A549 (cell line): ENCODE measurements at regions not wholly inside any gene's neighbourhood (a gene's known extent, or its start where the extent isn't known, plus 50 kb on each side); places are given as distances from the start of the nearest gene placed in this dataset.

ENCODE experiments used
- ATAC-seq, 2 experiments: fragments of 200-7000 bp in 1 of 2; fragments of >200 bp in 1 of 2; cut with Nextera tagmentation in 1 of 2; cut with Tn5 transposase in 1 of 2; 3 replicates each; pipeline versions ENCODE4 v1.8.0 to v1.9.1; 2018 to 2020; ENCODE audit warnings: mild to moderate bottlenecking in 1 of 2, moderate library complexity in 1 of 2
- CTCF ChIA-PET: fragments of 300-600 bp; sonication (Branson Sonifier 250); formaldehyde crosslinking; extraction: SDS; loops from one replicate; lab custom pipeline; 2021; ENCODE audit warnings: antibody characterized with exemption, inconsistent platforms; lab: Yijun Ruan, JAX
- POLR2A ChIA-PET: fragments of 350-600 bp; formaldehyde crosslinking; extraction: SDS; loops from one replicate; lab custom pipeline; 2021; ENCODE audit warnings: antibody characterized with exemption, inconsistent platforms; lab: Yijun Ruan, JAX
- DNase-seq, 2 experiments: peaks; one replicate each; pipeline versions ENCODE4 v3.0.0 to v3.0.0-alpha.2; 2011 to 2016; ENCODE audit warnings: low read depth in 1 of 2, low spot score in 1 of 2
- FAIRE-seq: peaks from 2 replicates; lab custom pipeline; 2011; peaks lifted over from hg19 to GRCh38; lab: Jason Lieb, UNC
- H3K27ac ChIP-seq, 2 experiments: fragments of >200 bp; sonication (Bioruptor Twin); formaldehyde crosslinking; 3 replicates each; pipeline ENCODE4 v1.5.1; 2016 to 2017
- H3K4me1 ChIP-seq: fragments of >200 bp; sonication (Bioruptor Twin); formaldehyde crosslinking; 3 replicates; pipeline ENCODE4 v1.6.1; 2016
- H3K4me2 ChIP-seq: fragments of >200 bp; sonication (Bioruptor Twin); formaldehyde crosslinking; 3 replicates; pipeline ENCODE4 v1.6.1; 2016
- H3K4me3 ChIP-seq: fragments of >200 bp; sonication (Bioruptor Twin); formaldehyde crosslinking; 3 replicates; pipeline ENCODE4 v1.5.1; 2016
- H3K9me3 ChIP-seq: fragments of >200 bp; sonication (Bioruptor Twin); formaldehyde crosslinking; 3 replicates; pipeline ENCODE4 v1.6.1; 2016
- CBX8 ChIP-seq: fragments of 200-600 bp; sonication (generic); IDR thresholded peaks from 2 replicates; pipeline ENCODE4 v1.6.1; 2016
- CHD2 ChIP-seq: fragments of 150-350 bp; IDR thresholded peaks from 2 replicates; pipeline ENCODE4 v1.6.1; 2014; ENCODE audit warnings: low read length; ENCODE audit not compliant: partially characterized antibody
- CHD4 ChIP-seq: fragments of 200-600 bp; sonication (generic); IDR thresholded peaks from 2 replicates; pipeline ENCODE4 v1.6.1; 2016; ENCODE audit warnings: antibody characterized with exemption, mild to moderate bottlenecking, borderline replicate concordance
- CTCF ChIP-seq: fragments of >200 bp; sonication (Bioruptor Twin); formaldehyde crosslinking; IDR thresholded peaks from 3 replicates; pipeline ENCODE4 v1.5.1; 2016
- EHMT2 ChIP-seq: fragments of 200-600 bp; sonication (generic); IDR thresholded peaks from 2 replicates; pipeline ENCODE4 v1.6.1; 2016; ENCODE audit warnings: antibody characterized with exemption, low read depth, mild to moderate bottlenecking, moderate library complexity
- EP300 ChIP-seq, 2 experiments: fragments of >200 bp; sonication (Bioruptor Twin); formaldehyde crosslinking; IDR thresholded peaks; 2 replicates in 1 of 2; 3 replicates in 1 of 2; pipeline ENCODE4 v1.6.1; 2016 to 2017
- ESRRA ChIP-seq: fragments of 150-350 bp; IDR thresholded peaks from 2 replicates; pipeline ENCODE4 v1.6.1; 2014; ENCODE audit warnings: mild to moderate bottlenecking, low read length, borderline replicate concordance
- GATA3 ChIP-seq: IDR thresholded peaks from 2 replicates; pipeline ENCODE4 v1.6.1; 2012; ENCODE audit warnings: borderline replicate concordance
- HEYL ChIP-seq: fragments of 250-450 bp; sonication (Bioruptor Pico); IDR thresholded peaks from 2 replicates; pipeline ENCODE4 v1.8.0; 2021; ENCODE audit warnings: mild to moderate bottlenecking, moderate library complexity
- HOXB13 ChIP-seq: fragments of 250-450 bp; sonication (Bioruptor Pico); IDR thresholded peaks from 2 replicates; pipeline ENCODE4 v1.5.0; 2020; ENCODE audit warnings: low read depth, mild to moderate bottlenecking, moderate library complexity
- JUNB ChIP-seq: fragments of >200 bp; sonication (Bioruptor Twin); formaldehyde crosslinking; IDR thresholded peaks from 2 replicates; pipeline ENCODE4 v1.6.1; 2016
- KDM1A ChIP-seq: fragments of 200-600 bp; sonication (generic); IDR thresholded peaks from 2 replicates; pipeline ENCODE4 v1.6.1; 2016; ENCODE audit warnings: low read depth, mild to moderate bottlenecking
- MAFK ChIP-seq: fragments of 450-650 bp; IDR thresholded peaks from 2 replicates; pipeline ENCODE4 v1.6.1; 2014; ENCODE audit not compliant: partially characterized antibody
- MAZ ChIP-seq: fragments of 150-350 bp; IDR thresholded peaks from 2 replicates; pipeline ENCODE4 v1.6.1; 2014; ENCODE audit warnings: antibody characterized with exemption, low read depth, low read length, borderline replicate concordance
- POLR2A ChIP-seq: IDR thresholded peaks from 2 replicates; pipeline ENCODE4 v1.6.1; 2012; ENCODE audit warnings: mild to moderate bottlenecking, low read length
- RAD21 ChIP-seq, 2 experiments: fragments of >200 bp in 1 of 2; sonication (Bioruptor Twin) in 1 of 2; formaldehyde crosslinking in 1 of 2; IDR thresholded peaks in 1 of 2; conservative IDR thresholded peaks in 1 of 2; 2 replicates in 1 of 2; 3 replicates in 1 of 2; pipeline ENCODE4 v1.6.1; 2012 to 2018; ENCODE audit warnings: inconsistent platforms in 1 of 2
- RARB ChIP-seq: fragments of 250-450 bp; sonication (Bioruptor Pico); IDR thresholded peaks from 2 replicates; pipeline ENCODE4 v1.8.0; 2021; ENCODE audit warnings: mild to moderate bottlenecking, moderate library complexity
- RCOR1 ChIP-seq: fragments of 150-350 bp; IDR thresholded peaks from 2 replicates; pipeline ENCODE4 v1.6.1; 2014; ENCODE audit warnings: antibody characterized with exemption, low read length, low read depth
- RFX5 ChIP-seq: fragments of 450-650 bp; IDR thresholded peaks from 2 replicates; pipeline ENCODE4 v1.7.1; 2014; ENCODE audit warnings: antibody characterized with exemption, mild to moderate bottlenecking, moderate library complexity
- ZFP36 ChIP-seq: fragments of 450-650 bp; IDR thresholded peaks from 2 replicates; pipeline ENCODE4 v1.6.1; 2014; ENCODE audit warnings: borderline replicate concordance; ENCODE audit not compliant: partially characterized antibody
- WGBS: methylation state at CpG from one replicate; pipeline ENCODE4 v1.1.6; 2017; ENCODE audit errors: missing lambda C conversion rate; 5-methylcytosine and 5-hydroxymethylcytosine counted together
- TF ChIP-seq, protein P1 (sequence below): fragments of >200 bp; sonication (Bioruptor Twin); formaldehyde crosslinking; IDR thresholded peaks from 3 replicates; pipeline ENCODE4 v1.6.1; 2016

DNA sequence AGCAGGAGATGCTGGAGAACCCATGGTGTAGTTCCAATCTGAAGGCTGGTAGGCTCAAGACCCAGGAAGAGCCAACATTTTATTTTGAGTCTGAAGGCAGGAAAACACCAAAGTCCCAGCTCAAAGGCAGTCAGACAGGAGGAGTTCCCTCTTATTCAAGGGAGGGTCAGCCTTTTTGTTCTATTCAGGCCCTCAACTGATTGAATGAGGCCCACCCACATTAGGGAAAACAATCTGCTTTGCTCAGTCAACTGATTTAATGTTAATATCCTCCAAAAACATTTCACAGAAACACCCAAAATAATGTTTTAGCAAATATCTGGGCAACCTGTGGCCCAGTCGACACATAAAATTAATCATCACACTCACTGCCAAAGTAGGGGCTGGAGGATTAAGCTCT lies 130.8 kb downstream of the LMNTD1 start:
- CTCF ChIA-PET: interaction anchor here (0.8 to 5.1 kb wide), 2 partner anchors 13 to 540 kb away, joined by 3 to 39 read pairs; no protein-coding TSS in a partner anchor
- Histone ChIP-seq H3K4me2 (no peak overlapping the region), H3K4me3 (no peak overlapping the region), H3K27ac (no peak overlapping the region), H3K9me3 (no peaks in the 10 kb centered on the region), H3K4me1 (peaks cover 1% of the 10 kb centered on the region; the same call in 2 of the 3 replicates)
- no peak for FAIRE-seq
- 38% methylated on average over 1 of the region's 1 CpG for WGBS
- POLR2A ChIA-PET: no interaction called here
- ATAC-seq: no peak
- no peak for DNase-seq
- TF ChIP-seq RFX5 (no peak), HOXB13 (CRISPR knock-in tag) (no peak), JUNB (no peak), HEYL (CRISPR knock-in tag) (no peak)
- TF ChIP-seq, protein P1, sequence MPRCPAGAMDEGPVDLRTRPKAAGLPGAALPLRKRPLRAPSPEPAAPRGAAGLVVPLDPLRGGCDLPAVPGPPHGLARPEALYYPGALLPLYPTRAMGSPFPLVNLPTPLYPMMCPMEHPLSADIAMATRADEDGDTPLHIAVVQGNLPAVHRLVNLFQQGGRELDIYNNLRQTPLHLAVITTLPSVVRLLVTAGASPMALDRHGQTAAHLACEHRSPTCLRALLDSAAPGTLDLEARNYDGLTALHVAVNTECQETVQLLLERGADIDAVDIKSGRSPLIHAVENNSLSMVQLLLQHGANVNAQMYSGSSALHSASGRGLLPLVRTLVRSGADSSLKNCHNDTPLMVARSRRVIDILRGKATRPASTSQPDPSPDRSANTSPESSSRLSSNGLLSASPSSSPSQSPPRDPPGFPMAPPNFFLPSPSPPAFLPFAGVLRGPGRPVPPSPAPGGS: no peak

DNA sequence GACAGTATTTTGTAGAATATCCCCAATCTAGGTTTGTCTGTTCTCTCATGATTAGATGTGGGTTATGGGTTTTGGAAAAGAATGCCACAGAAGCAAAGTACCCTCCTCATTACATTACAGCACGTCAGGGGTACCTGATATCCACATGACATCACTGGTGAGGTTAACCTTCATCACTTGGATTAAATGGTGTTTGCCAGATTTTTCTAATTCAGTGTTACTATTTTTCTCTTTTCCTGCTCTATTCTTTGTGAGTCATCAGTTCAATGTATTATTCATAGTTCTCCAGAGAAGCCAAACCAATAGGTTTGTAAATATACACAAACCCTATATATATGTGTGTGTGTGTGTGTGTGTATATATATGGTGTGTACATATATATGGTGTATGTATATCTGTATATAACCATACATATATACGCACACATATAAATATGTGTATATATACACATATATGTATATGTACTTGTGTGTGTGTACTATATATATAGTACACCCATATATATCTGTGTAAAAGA lies 131.4 kb downstream of the LMNTD1 start:
- Histone ChIP-seq H3K27ac (no peak overlapping the region), H3K4me3 (no peak overlapping the region), H3K9me3 (no peaks in the 10 kb centered on the region), H3K4me2 (no peak overlapping the region), H3K4me1 (no peaks in the 10 kb centered on the region)
- CTCF ChIA-PET: interaction anchor here (0.8 kb wide), 1 partner anchor 540 kb away, joined by 3 read pairs; no protein-coding TSS in a partner anchor
- POLR2A ChIA-PET: no interaction called here
- ATAC-seq (no peak), FAIRE-seq (no peak), DNase-seq (no peak)
- TF ChIP-seq MAZ (no peak), CHD2 (no peak), EHMT2 (no peak), ZFP36 (no peak), RAD21 (conservative IDR thresholded peaks at IDR 0.05 in 1 of 2, IDR thresholded peaks at IDR 0.05 in 1 of 2) (no peak), KDM1A (no peak), GATA3 (no peak), POLR2A (no peak), JUNB (no peak)
- TF ChIP-seq, protein P1: no peak
- 71% methylated on average over 2 of the region's 2 CpGs for WGBS

GRCh38 chr12:25420116-25420515 lies 133.0 kb downstream of the LMNTD1 start:
- FAIRE-seq (no peak), DNase-seq (no peak), ATAC-seq (no peak)
- no peak overlapping the region for H3K4me2 ChIP-seq
- no peak for TF ChIP-seq RFX5
- CTCF ChIA-PET: interaction anchor here (1.9 kb wide), 1 partner anchor 16 kb away, joined by 4 read pairs; no protein-coding TSS in a partner anchor
- H3K9me3 ChIP-seq: no peaks in the 10 kb centered on the region
- no peak overlapping the region for H3K27ac ChIP-seq
- 60% methylated on average over 4 of the region's 4 CpGs for WGBS
- no peak overlapping the region for H3K4me3 ChIP-seq
- POLR2A ChIA-PET: no interaction called here
- no peaks in the 10 kb centered on the region for H3K4me1 ChIP-seq

DNA sequence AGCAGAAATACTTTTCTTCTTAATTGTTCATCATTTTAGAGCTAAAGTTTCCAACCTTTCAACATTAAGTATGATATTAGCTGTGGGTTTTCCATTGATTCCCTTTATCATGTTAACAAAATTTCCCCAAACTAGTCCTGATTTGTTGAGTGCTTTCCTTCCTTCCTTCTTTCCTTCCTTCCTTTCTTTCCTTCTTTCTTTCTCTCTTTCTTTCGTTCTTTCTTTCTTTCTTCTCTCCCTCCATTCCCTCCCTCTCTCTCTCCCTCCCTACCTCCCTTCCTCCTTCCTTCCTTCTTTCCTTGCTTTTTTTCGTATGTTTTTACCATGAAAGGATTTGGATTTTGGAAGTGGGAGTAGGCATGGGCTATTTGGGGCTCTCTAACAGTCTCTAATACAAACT lies 133.5 kb downstream of the LMNTD1 start:
- TF ChIP-seq ZFP36 (no peak), RARB (CRISPR knock-in tag) (no peak), EP300 (IDR thresholded peaks at IDR 0.05) (no peak), GATA3 (no peak), CTCF (no peak), MAFK (no peak), RCOR1 (no peak), CBX8 (no peak), CHD4 (no peak), ESRRA (no peak)
- DNase-seq: no peak
- peak; percentile 28 for FAIRE-seq
- ChIA-PET CTCF (interaction anchor here (1.9 kb wide), 1 partner anchor 17 kb away, joined by 4 read pairs; no protein-coding TSS in a partner anchor), POLR2A (no interaction called here)
- no peak overlapping the region for H3K4me2 ChIP-seq
- no peaks in the 10 kb centered on the region for H3K4me1 ChIP-seq
- H3K27ac ChIP-seq: no peak overlapping the region
- no peak overlapping the region for H3K4me3 ChIP-seq
- 55% methylated on average over 2 of the region's 2 CpGs for WGBS
- no peaks in the 10 kb centered on the region for H3K9me3 ChIP-seq
- no peak for ATAC-seq
